KMS-11 (cell line): ENCODE measurements at regions not wholly inside any gene's neighbourhood (a gene's known extent, or its start where the extent isn't known, plus 50 kb on each side); places are given as distances from the start of the nearest gene placed in this dataset.

Experiments used
- H2AFZ ChIP-seq: fragments of 200-600 bp; sonication (generic); 2 replicates; pipeline ENCODE4 v1.6.1; 2016; ENCODE audit warnings: antibody characterized with exemption, mixed run types, low read depth
- H3K27ac ChIP-seq: fragments of 200-600 bp; sonication (generic); 2 replicates; pipeline ENCODE4 v1.6.1; 2016; ENCODE audit warnings: mild to moderate bottlenecking, mixed run types
- H3K27me3 ChIP-seq: fragments of 200-600 bp; sonication (generic); 2 replicates; pipeline ENCODE4 v1.6.1; 2017; ENCODE audit warnings: mild to moderate bottlenecking, low read depth, mixed run types, moderate library complexity; ENCODE audit not compliant: insufficient read depth
- H3K36me3 ChIP-seq: fragments of 200-600 bp; sonication (generic); 2 replicates; pipeline ENCODE4 v1.6.1; 2017; ENCODE audit warnings: mild to moderate bottlenecking, mixed run types; ENCODE audit not compliant: insufficient read depth
- H3K4me1 ChIP-seq: fragments of 200-600 bp; sonication (generic); 2 replicates; pipeline ENCODE4 v1.6.1; 2016; ENCODE audit warnings: mild to moderate bottlenecking, low read depth, mixed run types; ENCODE audit not compliant: poor library complexity, severe bottlenecking
- H3K4me2 ChIP-seq: fragments of 200-600 bp; sonication (generic); 2 replicates; pipeline ENCODE4 v1.7.0; 2016; ENCODE audit warnings: mild to moderate bottlenecking, mixed run types
- H3K4me3 ChIP-seq: fragments of 200-600 bp; sonication (generic); IDR thresholded peaks from 2 replicates; pipeline ENCODE4 v1.6.1; 2017; ENCODE audit warnings: low read depth, low read length, mixed read lengths; ENCODE audit not compliant: insufficient read depth
- H3K79me2 ChIP-seq: fragments of 200-600 bp; sonication (generic); 2 replicates; pipeline ENCODE4 v1.6.1; 2016; ENCODE audit warnings: low read depth, mixed run types; ENCODE audit not compliant: insufficient read depth
- H3K9ac ChIP-seq: fragments of 200-600 bp; sonication (generic); 2 replicates; pipeline ENCODE4 v1.6.1; 2016; ENCODE audit warnings: mild to moderate bottlenecking, mixed run types
- H4K20me1 ChIP-seq: fragments of 200-600 bp; sonication (generic); 2 replicates; pipeline ENCODE4 v1.6.1; 2016; ENCODE audit warnings: mild to moderate bottlenecking, mixed run types; ENCODE audit not compliant: insufficient read depth
- CTCF ChIP-seq: fragments of 200-600 bp; sonication (generic); conservative IDR thresholded peaks from 2 replicates; pipeline ENCODE4 v1.6.1; 2017; ENCODE audit warnings: low read depth, mild to moderate bottlenecking, antibody characterized with exemption, low read length, moderate library complexity, mixed read lengths

- no peaks in the 10 kb centered on the region for H3K4me1 ChIP-seq
- H3K27ac ChIP-seq = no peak overlapping the region
Observed at GRCh38 chr4:35652197-35652596, 592.1 kb downstream of the ARAP2 start.

GRCh38 chr4:35653451-35653850 lies 590.9 kb downstream of the ARAP2 start:
- Histone ChIP-seq H4K20me1 (no peaks in the 10 kb centered on the region), H3K79me2 (no peaks in the 10 kb centered on the region), H2AFZ (no peak overlapping the region), H3K27me3 (no peaks in the 10 kb centered on the region), H3K27ac (no peak overlapping the region), H3K9ac (no peak overlapping the region), H3K4me2 (no peak overlapping the region), H3K4me3 (no peak overlapping the region), H3K4me1 (no peaks in the 10 kb centered on the region), H3K36me3 (no peaks in the 10 kb centered on the region)
- TF ChIP-seq CTCF = no peak

More at GRCh38 chr4:35652197-35652596, 592.1 kb downstream of the ARAP2 start:
- Histone ChIP-seq H3K4me2 (no peak overlapping the region), H3K36me3 (no peaks in the 10 kb centered on the region), H3K4me3 (no peak overlapping the region), H4K20me1 (no peaks in the 10 kb centered on the region), H2AFZ (no peak overlapping the region), H3K9ac (no peak overlapping the region), H3K79me2 (no peaks in the 10 kb centered on the region), H3K27me3 (no peaks in the 10 kb centered on the region)
- TF ChIP-seq CTCF = no peak

GRCh38 chr4:35673137-35673536 lies 571.2 kb downstream of the ARAP2 start:
- H3K4me2 ChIP-seq = no peak overlapping the region

GRCh38 chr4:35684755-35685154 lies 559.6 kb downstream of the ARAP2 start:
- no peak overlapping the region for H3K9ac ChIP-seq
- H3K27me3 ChIP-seq = no peaks in the 10 kb centered on the region
- H3K79me2 ChIP-seq = no peaks in the 10 kb centered on the region
- H3K36me3 ChIP-seq = no peaks in the 10 kb centered on the region
- no peaks in the 10 kb centered on the region for H4K20me1 ChIP-seq
- H3K4me2 ChIP-seq = no peak overlapping the region
- no peak overlapping the region for H2AFZ ChIP-seq
- H3K27ac ChIP-seq = no peak overlapping the region
- no peak for TF ChIP-seq CTCF
- no peak overlapping the region for H3K4me3 ChIP-seq
- H3K4me1 ChIP-seq = no peaks in the 10 kb centered on the region

More at GRCh38 chr4:35673137-35673536, 571.2 kb downstream of the ARAP2 start:
- no peak overlapping the region for H3K4me3 ChIP-seq
- no peaks in the 10 kb centered on the region for H3K4me1 ChIP-seq
- no peaks in the 10 kb centered on the region for H3K36me3 ChIP-seq
- no peak overlapping the region for H2AFZ ChIP-seq
- no peaks in the 10 kb centered on the region for H3K27me3 ChIP-seq
- H4K20me1 ChIP-seq = no peaks in the 10 kb centered on the region
- H3K9ac ChIP-seq = no peak overlapping the region
- H3K79me2 ChIP-seq = no peaks in the 10 kb centered on the region
- TF ChIP-seq CTCF = no peak
- H3K27ac ChIP-seq = no peak overlapping the region
